Panc1 (cell line): ENCODE measurements at regions not wholly inside any gene's neighbourhood (a gene's known extent, or its start where the extent isn't known, plus 50 kb on each side); places are given as distances from the start of the nearest gene placed in this dataset.
"Not testable (repeated sequence)": the region's sequence is repeated elsewhere in the genome, so short reads cannot be mapped to it uniquely, and the experiment has no call there.

ENCODE experiments used
- ATAC-seq: fragments of 200-7000 bp; cut with Tn5 transposase; 2 replicates; pipeline ENCODE4 v1.9.1; 2020; ENCODE audit warnings: mild to moderate bottlenecking, moderate library complexity
- BruUV-seq: library from RNA; stranded (reverse); fragments of 400-500 nt; replicated peaks from 2 replicates; lab custom pipeline; 2021; lab: Mats Ljungman, UMichigan
- CTCF ChIA-PET: fragments of 300-600 bp; sonication (Branson Sonifier 250); formaldehyde crosslinking; loops from one replicate; lab custom pipeline; 2022; ENCODE audit warnings: antibody characterized with exemption; lab: Charles Lee
- POLR2A ChIA-PET: fragments of 300-600 bp; sonication (Branson Sonifier 250); formaldehyde crosslinking; loops from one replicate; lab custom pipeline; 2022; ENCODE audit warnings: antibody characterized with exemption; lab: Charles Lee
- DNase-seq: peaks from one replicate; pipeline ENCODE4 v3.0.0-alpha.2; 2010; ENCODE audit warnings: low read depth, low spot score
- H3K27ac ChIP-seq: 2 replicates; pipeline ENCODE4 v1.5.1; 2011; ENCODE audit warnings: mild to moderate bottlenecking, low read length, inconsistent platforms
- H3K27me3 ChIP-seq: fragments of 200-500 bp; sonication (Bioruptor generic); 2 replicates; pipeline ENCODE4 v1.6.0; 2014; ENCODE audit warnings: low read length, inconsistent platforms; ENCODE audit not compliant: control insufficient read depth, insufficient read depth
- H3K36me3 ChIP-seq: fragments of 200-500 bp; sonication (Bioruptor generic); 2 replicates; pipeline ENCODE4 v1.5.1; 2014; ENCODE audit warnings: inconsistent platforms, mild to moderate bottlenecking, low read length, moderate library complexity; ENCODE audit not compliant: control insufficient read depth, insufficient read depth
- H3K4me1 ChIP-seq: 2 replicates; pipeline ENCODE4 v1.5.1; 2011; ENCODE audit warnings: inconsistent platforms, mild to moderate bottlenecking, low read length, moderate library complexity; ENCODE audit not compliant: control insufficient read depth, insufficient read depth
- H3K4me3 ChIP-seq, 2 experiments: 2 replicates each; pipeline ENCODE4 v1.5.1; 2011 to 2012; ENCODE audit warnings: low read depth in 2 of 2, low read length in 2 of 2, mild to moderate bottlenecking in 2 of 2, inconsistent platforms in 1 of 2, moderate library complexity in 1 of 2
- H3K9me3 ChIP-seq: fragments of 200-500 bp; sonication (Bioruptor generic); 2 replicates; pipeline ENCODE4 v1.5.1; 2014; ENCODE audit warnings: low read depth, mild to moderate bottlenecking, inconsistent platforms, low read length, moderate library complexity; ENCODE audit not compliant: control insufficient read depth, insufficient read depth
- in situ Hi-C: cut with HindIII; loops from 2 replicates; pipeline ENCODE4 v1.10.0; 2016; ENCODE audit warnings: low sequenced_read_pairs, low pct_unique_long_range_greater_than_20kb
- intact Hi-C: fragments of 100-400 bp; cut with micrococcal nuclease; formaldehyde crosslinking; loops from one replicate; pipeline ENCODE4 v1.10.0; 2022; ENCODE audit not compliant: unreplicated experiment
- TF ChIP-seq, protein P1 (sequence below): fragments of 450-650 bp; IDR thresholded peaks from 2 replicates; pipeline ENCODE4 v1.5.1; 2017; ENCODE audit warnings: mild to moderate bottlenecking

DNA sequence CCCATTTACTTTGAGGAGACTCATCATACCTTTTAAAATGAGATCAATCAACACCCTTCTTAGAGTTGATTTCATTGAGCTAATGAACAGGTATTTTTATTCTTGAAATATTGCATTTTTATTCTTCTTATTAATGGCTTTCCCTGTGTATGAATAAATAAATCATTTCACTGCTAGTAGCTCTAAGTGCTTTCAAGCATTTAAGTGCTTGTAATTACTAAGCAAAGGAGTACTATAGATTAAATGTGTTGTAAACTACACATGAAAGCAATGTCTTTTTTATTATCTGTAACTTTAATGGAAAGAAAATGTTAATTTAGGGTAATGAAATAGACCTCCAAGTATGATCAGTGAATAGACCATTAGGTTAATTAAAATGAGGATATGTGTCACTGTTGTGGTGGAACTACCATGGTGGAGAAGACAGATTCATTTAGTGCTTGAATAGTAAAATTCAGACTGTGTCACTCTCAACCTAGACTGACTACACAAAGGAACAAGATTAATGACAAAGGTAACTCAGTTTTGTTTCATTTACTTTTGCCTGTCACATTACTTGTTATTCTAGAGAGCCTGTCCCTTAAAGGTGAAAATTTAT lies 1943.5 kb downstream of the KHDRBS2 start:
- H3K36me3 ChIP-seq, DNase-seq, BruUV-seq, in situ Hi-C loops, H3K27me3 ChIP-seq, H3K9me3 ChIP-seq, H3K27ac ChIP-seq, POLR2A ChIA-PET, H3K4me1 ChIP-seq, intact Hi-C loops, H3K4me3 ChIP-seq, ATAC-seq, CTCF ChIA-PET: not testable (repeated sequence)

GRCh38 chr6:60338328-60339071 lies 1947.5 kb downstream of the KHDRBS2 start:
- in situ Hi-C loops, H3K36me3 ChIP-seq, H3K27ac ChIP-seq, DNase-seq, BruUV-seq, H3K4me3 ChIP-seq, H3K9me3 ChIP-seq, CTCF ChIA-PET, H3K27me3 ChIP-seq, POLR2A ChIA-PET, H3K4me1 ChIP-seq, intact Hi-C loops: not testable (repeated sequence)
- ATAC-seq = peak; percentile 78
- TF ChIP-seq, protein P1, sequence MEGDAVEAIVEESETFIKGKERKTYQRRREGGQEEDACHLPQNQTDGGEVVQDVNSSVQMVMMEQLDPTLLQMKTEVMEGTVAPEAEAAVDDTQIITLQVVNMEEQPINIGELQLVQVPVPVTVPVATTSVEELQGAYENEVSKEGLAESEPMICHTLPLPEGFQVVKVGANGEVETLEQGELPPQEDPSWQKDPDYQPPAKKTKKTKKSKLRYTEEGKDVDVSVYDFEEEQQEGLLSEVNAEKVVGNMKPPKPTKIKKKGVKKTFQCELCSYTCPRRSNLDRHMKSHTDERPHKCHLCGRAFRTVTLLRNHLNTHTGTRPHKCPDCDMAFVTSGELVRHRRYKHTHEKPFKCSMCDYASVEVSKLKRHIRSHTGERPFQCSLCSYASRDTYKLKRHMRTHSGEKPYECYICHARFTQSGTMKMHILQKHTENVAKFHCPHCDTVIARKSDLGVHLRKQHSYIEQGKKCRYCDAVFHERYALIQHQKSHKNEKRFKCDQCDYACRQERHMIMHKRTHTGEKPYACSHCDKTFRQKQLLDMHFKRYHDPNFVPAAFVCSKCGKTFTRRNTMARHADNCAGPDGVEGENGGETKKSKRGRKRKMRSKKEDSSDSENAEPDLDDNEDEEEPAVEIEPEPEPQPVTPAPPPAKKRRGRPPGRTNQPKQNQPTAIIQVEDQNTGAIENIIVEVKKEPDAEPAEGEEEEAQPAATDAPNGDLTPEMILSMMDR = peak; percentile 26; the same call in 1 of the 2 replicates

DNA sequence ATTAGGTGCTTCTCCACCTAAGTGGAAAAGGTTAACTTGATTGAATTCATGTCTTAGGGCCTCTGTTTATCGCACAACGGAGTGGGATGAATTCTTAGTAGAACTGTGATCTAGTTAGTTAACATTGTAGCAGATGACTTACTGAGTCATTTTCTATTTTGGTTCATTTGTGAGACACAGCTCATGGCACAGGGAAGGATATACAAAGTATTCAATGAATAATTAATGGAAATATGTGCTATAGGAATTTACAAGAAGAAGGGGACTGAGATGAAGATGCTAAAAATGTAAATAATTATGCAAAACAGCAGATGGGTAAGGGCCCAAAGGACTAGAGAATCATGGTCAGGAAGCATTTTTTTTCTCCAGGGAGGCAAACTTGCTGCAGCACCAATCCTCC lies 1950.9 kb downstream of the KHDRBS2 start:
- intact Hi-C loops, H3K36me3 ChIP-seq, CTCF ChIA-PET, H3K27ac ChIP-seq, ATAC-seq, H3K27me3 ChIP-seq, BruUV-seq, in situ Hi-C loops, H3K9me3 ChIP-seq, POLR2A ChIA-PET, H3K4me1 ChIP-seq, DNase-seq, H3K4me3 ChIP-seq: not testable (repeated sequence)

GRCh38 chr6:60333708-60334107 lies 1952.3 kb downstream of the KHDRBS2 start:
- intact Hi-C loops, ATAC-seq, H3K36me3 ChIP-seq, H3K4me1 ChIP-seq, H3K27me3 ChIP-seq, POLR2A ChIA-PET, H3K4me3 ChIP-seq, H3K27ac ChIP-seq, in situ Hi-C loops, BruUV-seq, H3K9me3 ChIP-seq, CTCF ChIA-PET, DNase-seq: not testable (repeated sequence)

DNA sequence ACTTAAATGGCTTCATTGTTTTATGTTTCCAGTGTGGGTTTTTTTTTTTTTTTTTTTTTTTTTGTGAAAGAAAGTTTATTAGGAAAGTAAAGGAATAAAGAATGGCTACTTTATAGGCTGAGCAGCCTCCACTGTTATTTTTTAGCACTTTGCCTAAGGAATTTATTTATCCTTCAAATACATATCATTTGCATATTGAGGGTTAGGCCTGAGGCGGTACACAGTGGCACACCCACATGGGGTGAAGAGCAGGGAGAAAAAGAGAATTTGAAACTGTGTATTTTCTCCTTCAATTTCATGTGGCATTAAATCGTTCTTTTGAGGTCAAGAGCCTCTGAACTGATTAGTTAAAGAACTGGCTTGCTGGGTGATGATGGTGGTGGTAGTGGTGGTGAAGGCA lies 1977.1 kb downstream of the KHDRBS2 start:
- POLR2A ChIA-PET = not testable (repeated sequence)

More for the DNA sequence above, 1977.1 kb downstream of the KHDRBS2 start:
- BruUV-seq, intact Hi-C loops, H3K9me3 ChIP-seq, DNase-seq, in situ Hi-C loops, ATAC-seq, CTCF ChIA-PET, H3K36me3 ChIP-seq, H3K27ac ChIP-seq, H3K4me3 ChIP-seq, H3K4me1 ChIP-seq, H3K27me3 ChIP-seq: not testable (repeated sequence)
